IMR-90 (cell line): ENCODE measurements at regions not wholly inside any gene's neighbourhood (a gene's known extent, or its start where the extent isn't known, plus 50 kb on each side); places are given as distances from the start of the nearest gene placed in this dataset.

Experiments used
- ATAC-seq: fragments of 200-7000 bp; cut with Tn5 transposase; 2 replicates; pipeline ENCODE4 v1.9.1; 2020; ENCODE audit warnings: low read depth, mild to moderate bottlenecking, moderate library complexity
- BruUV-seq: library from RNA; stranded (reverse); fragments of 400-500 nt; replicated peaks from 2 replicates; lab custom pipeline; 2021; lab: Mats Ljungman, UMichigan
- CTCF ChIA-PET: fragments of 300-600 bp; formaldehyde crosslinking; extraction: SDS; loops from one replicate; lab custom pipeline; 2021; ENCODE audit warnings: antibody characterized with exemption; lab: Yijun Ruan, JAX
- POLR2A ChIA-PET: fragments of 300-600 bp; sonication (Branson Sonifier 250); formaldehyde crosslinking; loops from one replicate; lab custom pipeline; 2022; ENCODE audit warnings: antibody characterized with exemption; ENCODE audit not compliant: unreplicated experiment; lab: Charles Lee
- DNase-seq: peaks from one replicate; pipeline ENCODE4 v3.0.0; 2013
- H2AFZ ChIP-seq: replicated peaks from 2 replicates; pipeline ENCODE3; 2013; ENCODE audit warnings: low read length, mild to moderate bottlenecking; ENCODE audit not compliant: poor library complexity
- H2AK5ac ChIP-seq: 2 replicates; pipeline ENCODE4 v1.6.1; 2013; ENCODE audit warnings: low read depth, low read length, inconsistent platforms
- H2AK9ac ChIP-seq: replicated peaks from 2 replicates; pipeline ENCODE3; 2013; ENCODE audit warnings: mild to moderate bottlenecking, low read depth, low read length, moderate library complexity; ENCODE audit not compliant: poor library complexity
- H2BK120ac ChIP-seq: 2 replicates; pipeline ENCODE4 v1.6.1; 2013; ENCODE audit warnings: low read depth, low read length, inconsistent platforms
- H2BK15ac ChIP-seq: 3 replicates; pipeline ENCODE4 v1.6.1; 2013; ENCODE audit warnings: low read depth, low read length, inconsistent platforms
- H2BK20ac ChIP-seq: 2 replicates; pipeline ENCODE4 v1.6.1; 2013; ENCODE audit warnings: low read depth, mild to moderate bottlenecking, inconsistent platforms, low read length, moderate library complexity
- H2BK5ac ChIP-seq: 2 replicates; pipeline ENCODE4 v1.6.1; 2013; ENCODE audit warnings: mild to moderate bottlenecking, low read depth, low read length, inconsistent platforms; ENCODE audit not compliant: poor library complexity, severe bottlenecking
- H3K14ac ChIP-seq: replicated peaks from 2 replicates; pipeline ENCODE4 v1.6.1; 2013; ENCODE audit warnings: low read depth, low read length, inconsistent platforms
- H3K18ac ChIP-seq: 2 replicates; pipeline ENCODE4 v1.6.1; 2013; ENCODE audit warnings: low read depth, low read length, control low read depth
- H3K23ac ChIP-seq: 2 replicates; pipeline ENCODE4 v1.6.1; 2013; ENCODE audit warnings: low read depth, low read length, inconsistent platforms
- H3K27ac ChIP-seq: 2 replicates; pipeline ENCODE4 v1.5.1; 2013; ENCODE audit warnings: mild to moderate bottlenecking, control low read depth, low read length; ENCODE audit not compliant: insufficient read depth
- H3K27me3 ChIP-seq: 2 replicates; pipeline ENCODE4 v1.6.1; 2013; ENCODE audit warnings: low read length; ENCODE audit not compliant: control insufficient read depth, insufficient read depth
- H3K36me3 ChIP-seq: 2 replicates; pipeline ENCODE4 v1.6.1; 2013; ENCODE audit warnings: low read length, mixed read lengths; ENCODE audit not compliant: control insufficient read depth, insufficient read depth
- H3K4ac ChIP-seq: 2 replicates; pipeline ENCODE4 v1.6.1; 2013; ENCODE audit warnings: low read depth, low read length, inconsistent platforms
- H3K4me1 ChIP-seq: 2 replicates; pipeline ENCODE4 v1.6.1; 2013; ENCODE audit warnings: low read length, mixed read lengths; ENCODE audit not compliant: control insufficient read depth, insufficient read depth
- H3K4me2 ChIP-seq: 2 replicates; pipeline ENCODE4 v1.6.1; 2013; ENCODE audit warnings: low read depth, mild to moderate bottlenecking, control low read depth, low read length, moderate library complexity
- H3K4me3 ChIP-seq: 2 replicates; pipeline ENCODE4 v1.5.1; 2013; ENCODE audit warnings: low read depth, mild to moderate bottlenecking, control low read depth, low read length, moderate library complexity; ENCODE audit not compliant: insufficient read depth
- H3K56ac ChIP-seq: 2 replicates; pipeline ENCODE4 v1.6.1; 2013; ENCODE audit warnings: low read length, inconsistent platforms; ENCODE audit not compliant: insufficient read depth; ENCODE audit errors: extremely low read depth
- H3K79me1 ChIP-seq, 2 experiments: 2 replicates each; pipeline ENCODE4 v1.6.1; 2013; ENCODE audit warnings: low read length in 2 of 2, inconsistent platforms in 1 of 2, low read depth in 1 of 2
- H3K9ac ChIP-seq: 2 replicates; pipeline ENCODE4 v1.6.1; 2013; ENCODE audit warnings: low read depth, low read length, control low read depth
- H3K9me1 ChIP-seq: 2 replicates; pipeline ENCODE4 v1.6.1; 2013; ENCODE audit warnings: low read length, inconsistent platforms; ENCODE audit not compliant: insufficient read depth
- H3K9me3 ChIP-seq: 2 replicates; pipeline ENCODE4 v1.6.1; 2013; ENCODE audit warnings: low read length; ENCODE audit not compliant: control insufficient read depth, insufficient read depth
- H4K20me1 ChIP-seq: 2 replicates; pipeline ENCODE4 v1.6.1; 2013; ENCODE audit warnings: low read length, inconsistent platforms; ENCODE audit not compliant: insufficient read depth
- H4K5ac ChIP-seq: 2 replicates; pipeline ENCODE4 v1.6.1; 2013; ENCODE audit warnings: mild to moderate bottlenecking, low read depth, low read length, control low read depth
- H4K8ac ChIP-seq, 2 experiments: 2 replicates each; pipeline ENCODE4 v1.6.1; 2013; ENCODE audit warnings: low read depth in 2 of 2, low read length in 2 of 2, control low read depth in 1 of 2, inconsistent platforms in 1 of 2
- H4K91ac ChIP-seq: 2 replicates; pipeline ENCODE4 v1.6.1; 2013; ENCODE audit warnings: low read depth, low read length, inconsistent platforms; ENCODE audit not compliant: insufficient read depth
- BHLHE40 ChIP-seq: fragments of 150-350 bp; IDR thresholded peaks from 2 replicates; pipeline ENCODE4 v1.6.1; 2016; ENCODE audit warnings: mild to moderate bottlenecking, low read depth, low read length
- FOS ChIP-seq: fragments of 150-350 bp; IDR thresholded peaks from 2 replicates; pipeline ENCODE4 v1.6.1; 2016; ENCODE audit warnings: low read depth, low read length
- MAFK ChIP-seq: IDR thresholded peaks from 2 replicates; pipeline ENCODE4 v1.6.1; 2012; ENCODE audit warnings: low read depth, low read length, improper control_type of control experiment
- POLR2A ChIP-seq: IDR thresholded peaks from 2 replicates; pipeline ENCODE4 v1.6.1; 2012; ENCODE audit warnings: mild to moderate bottlenecking, low read depth, low read length
- RFX5 ChIP-seq: IDR thresholded peaks from 2 replicates; pipeline ENCODE4 v1.8.0; 2012; ENCODE audit warnings: low read depth, mild to moderate bottlenecking, low read length, moderate library complexity
- WGBS, 2 experiments: methylation state at CpG; one replicate each; pipeline versions ENCODE4 v1.1.5 to v1.1.7; 2013; ENCODE audit warnings: missing lambda C conversion rate in 2 of 2; ENCODE audit not compliant: insufficient read length in 1 of 2; ENCODE audit errors: extremely low coverage in 2 of 2; 5-methylcytosine and 5-hydroxymethylcytosine counted together
- dilution Hi-C: fragments of 300-500 bp; cut with HindIII; formaldehyde crosslinking; loops from one replicate; pipeline ENCODE4 v1.14.3; 2018; ENCODE audit warnings: low sequenced_read_pairs; ENCODE audit not compliant: unreplicated experiment
- in situ Hi-C: fragments of 300-500 bp; cut with MboI; formaldehyde crosslinking; loops from 3 replicates; pipeline ENCODE4 v1.14.3; 2019; ENCODE audit warnings: low sequenced_read_pairs, inconsistent platforms, mixed read lengths
- intact Hi-C: fragments of 100-400 bp; cut with micrococcal nuclease; formaldehyde crosslinking; loops from 2 replicates; pipeline ENCODE4 v1.10.0; 2022
- TF ChIP-seq, protein P1 (sequence below): conservative IDR thresholded peaks from 2 replicates; pipeline ENCODE4 v1.5.1; 2012; ENCODE audit warnings: mild to moderate bottlenecking, low read depth, low read length, improper control_type of control experiment

DNA sequence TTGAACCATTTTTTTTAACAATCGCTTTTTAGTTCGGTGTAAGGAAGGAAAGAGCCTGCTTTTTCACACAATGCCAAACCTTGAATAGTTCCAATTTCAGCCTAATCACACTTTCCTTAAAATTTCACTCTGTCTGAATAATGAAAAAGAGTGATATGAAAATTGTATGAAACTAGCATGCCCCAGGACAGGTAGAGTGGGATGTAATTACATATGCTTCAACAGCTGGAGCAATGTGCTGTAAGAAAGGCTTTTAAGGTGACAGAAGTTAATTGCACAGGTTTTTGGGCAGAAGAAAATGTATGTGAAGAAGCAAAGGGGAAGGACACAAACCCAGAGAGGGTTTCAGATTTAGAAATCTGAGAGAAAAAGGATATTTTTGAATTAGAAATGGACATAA lies 184.0 kb downstream of the DSC3 start:
- Histone ChIP-seq H3K14ac (no peak overlapping the region), H3K9ac (no peak overlapping the region), H2BK20ac (no peak overlapping the region), H4K91ac (no peak overlapping the region), H2BK120ac (no peak overlapping the region), H3K4me2 (no peak overlapping the region), H2BK5ac (no peak overlapping the region), H3K56ac (no peak overlapping the region), H2BK15ac (no peak overlapping the region), H3K4me3 (no peak overlapping the region), H4K20me1 (no peaks in the 10 kb centered on the region), H3K27me3 (no peaks in the 10 kb centered on the region), H3K9me1 (no peaks in the 10 kb centered on the region), H2AK5ac (no peak overlapping the region), H3K27ac (no peak overlapping the region), H3K4me1 (no peaks in the 10 kb centered on the region), H2AFZ (no peak overlapping the region), H4K5ac (no peak overlapping the region), H3K18ac (no peak overlapping the region), H3K23ac (no peak overlapping the region), H2AK9ac (no peak overlapping the region), H3K9me3 (no peaks in the 10 kb centered on the region; the same call in 1 of the 2 replicates), H3K79me1 (no peaks in the 10 kb centered on the region), H4K8ac (no peak overlapping the region), H3K36me3 (no peaks in the 10 kb centered on the region), H3K4ac (no peak overlapping the region)
- TF ChIP-seq FOS = no peak
- TF ChIP-seq, protein P1, sequence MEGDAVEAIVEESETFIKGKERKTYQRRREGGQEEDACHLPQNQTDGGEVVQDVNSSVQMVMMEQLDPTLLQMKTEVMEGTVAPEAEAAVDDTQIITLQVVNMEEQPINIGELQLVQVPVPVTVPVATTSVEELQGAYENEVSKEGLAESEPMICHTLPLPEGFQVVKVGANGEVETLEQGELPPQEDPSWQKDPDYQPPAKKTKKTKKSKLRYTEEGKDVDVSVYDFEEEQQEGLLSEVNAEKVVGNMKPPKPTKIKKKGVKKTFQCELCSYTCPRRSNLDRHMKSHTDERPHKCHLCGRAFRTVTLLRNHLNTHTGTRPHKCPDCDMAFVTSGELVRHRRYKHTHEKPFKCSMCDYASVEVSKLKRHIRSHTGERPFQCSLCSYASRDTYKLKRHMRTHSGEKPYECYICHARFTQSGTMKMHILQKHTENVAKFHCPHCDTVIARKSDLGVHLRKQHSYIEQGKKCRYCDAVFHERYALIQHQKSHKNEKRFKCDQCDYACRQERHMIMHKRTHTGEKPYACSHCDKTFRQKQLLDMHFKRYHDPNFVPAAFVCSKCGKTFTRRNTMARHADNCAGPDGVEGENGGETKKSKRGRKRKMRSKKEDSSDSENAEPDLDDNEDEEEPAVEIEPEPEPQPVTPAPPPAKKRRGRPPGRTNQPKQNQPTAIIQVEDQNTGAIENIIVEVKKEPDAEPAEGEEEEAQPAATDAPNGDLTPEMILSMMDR = no peak
- TF ChIP-seq BHLHE40 = no peak
- TF ChIP-seq POLR2A = no peak
- no peak for TF ChIP-seq RFX5
- no peak for TF ChIP-seq MAFK
- dilution Hi-C loops (no loop called here), in situ Hi-C loops (no loop called here), intact Hi-C loops (no loop called here)
- DNase-seq (no peak), ATAC-seq (no peak)
- BruUV-seq = no TSS peak
- CTCF ChIA-PET = no interaction called here
- no CpG with 5 or more reads among the region's 2 CpGs for WGBS, 2 experiments
- POLR2A ChIA-PET = no interaction called here
